Adrenal gland (tissue), 5 donors: ENCODE measurements at regions not wholly inside any gene's neighbourhood (a gene's known extent, or its start where the extent isn't known, plus 50 kb on each side); places are given as distances from the start of the nearest gene placed in this dataset.

Experiments
- POLR2A ChIP-seq, 2 donors: fragments of 450-650 bp; IDR thresholded peaks; one replicate each; pipeline ENCODE4 v1.6.1; 2017; ENCODE audit warnings: antibody characterized with exemption in 2 of 2, mild to moderate bottlenecking in 2 of 2, moderate library complexity in 1 of 2
- TF ChIP-seq, protein P1 (sequence below), 6 experiments: fragments of 450-650 bp in 4 of 6; fragments of 200-600 bp in 2 of 6; sonication (generic) in 1 of 6; IDR thresholded peaks; 1 replicate in 5 of 6; 2 replicates in 1 of 6; pipeline versions ENCODE4 v1.5.1 to v1.8.0; 2016 to 2021; ENCODE audit warnings: antibody characterized with exemption in 6 of 6, mild to moderate bottlenecking in 2 of 6, moderate library complexity in 1 of 6
- donor health status: DM: no; HTN: no; CAD: no.

GRCh38 chr5:112511920-112512319 lies 92.8 kb upstream of the EPB41L4A start:
- TF ChIP-seq POLR2A (IDR thresholded peaks at IDR 0.05) = no peak
- TF ChIP-seq, protein P1, sequence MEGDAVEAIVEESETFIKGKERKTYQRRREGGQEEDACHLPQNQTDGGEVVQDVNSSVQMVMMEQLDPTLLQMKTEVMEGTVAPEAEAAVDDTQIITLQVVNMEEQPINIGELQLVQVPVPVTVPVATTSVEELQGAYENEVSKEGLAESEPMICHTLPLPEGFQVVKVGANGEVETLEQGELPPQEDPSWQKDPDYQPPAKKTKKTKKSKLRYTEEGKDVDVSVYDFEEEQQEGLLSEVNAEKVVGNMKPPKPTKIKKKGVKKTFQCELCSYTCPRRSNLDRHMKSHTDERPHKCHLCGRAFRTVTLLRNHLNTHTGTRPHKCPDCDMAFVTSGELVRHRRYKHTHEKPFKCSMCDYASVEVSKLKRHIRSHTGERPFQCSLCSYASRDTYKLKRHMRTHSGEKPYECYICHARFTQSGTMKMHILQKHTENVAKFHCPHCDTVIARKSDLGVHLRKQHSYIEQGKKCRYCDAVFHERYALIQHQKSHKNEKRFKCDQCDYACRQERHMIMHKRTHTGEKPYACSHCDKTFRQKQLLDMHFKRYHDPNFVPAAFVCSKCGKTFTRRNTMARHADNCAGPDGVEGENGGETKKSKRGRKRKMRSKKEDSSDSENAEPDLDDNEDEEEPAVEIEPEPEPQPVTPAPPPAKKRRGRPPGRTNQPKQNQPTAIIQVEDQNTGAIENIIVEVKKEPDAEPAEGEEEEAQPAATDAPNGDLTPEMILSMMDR (IDR thresholded peaks at IDR 0.05) = no peak
